GM10248 (cell line): ENCODE measurements at regions not wholly inside any gene's neighbourhood (a gene's known extent, or its start where the extent isn't known, plus 50 kb on each side); places are given as distances from the start of the nearest gene placed in this dataset.

Experiments used
- CTCF ChIA-PET: fragments of 300-600 bp; sonication (Branson Sonifier 250); formaldehyde crosslinking; extraction: SDS; loops from one replicate; lab custom pipeline; 2021; ENCODE audit warnings: antibody characterized with exemption; lab: Yijun Ruan, JAX
- POLR2A ChIA-PET: fragments of 350-650 bp; sonication (Branson Sonifier 250); formaldehyde crosslinking; extraction: SDS; loops from one replicate; lab custom pipeline; 2020; ENCODE audit warnings: antibody characterized with exemption; lab: Yijun Ruan, JAX
- DNase-seq: peaks from one replicate; pipeline ENCODE4 v3.0.0; 2012; ENCODE audit errors: extremely low spot score
- TF ChIP-seq, protein P1 (sequence below): IDR thresholded peaks from 2 replicates; pipeline ENCODE4 v1.5.1; 2012; ENCODE audit warnings: mild to moderate bottlenecking, low read depth; ENCODE audit errors: extremely low read depth, missing control alignments, control extremely low read depth

DNA sequence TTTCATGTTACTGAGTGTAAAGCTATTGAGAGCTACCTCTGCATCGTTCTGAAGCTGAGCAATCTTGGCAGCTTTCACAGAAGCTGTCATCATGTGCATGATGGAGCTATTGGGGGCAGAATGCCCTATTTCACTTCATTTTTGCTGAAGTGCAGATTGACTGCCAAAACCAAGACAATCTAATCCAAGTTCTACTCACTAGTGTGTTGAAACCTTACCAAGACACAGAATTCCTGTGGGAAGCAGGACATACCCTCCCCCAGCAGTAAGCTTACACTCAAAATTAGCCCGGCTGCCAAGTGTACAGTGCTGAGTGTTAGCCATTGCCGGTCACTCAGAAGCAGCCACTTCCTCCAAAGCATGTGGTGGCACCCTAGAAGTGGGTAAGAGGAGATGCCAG lies 177.3 kb upstream of the TENT5A start:
- no peak for DNase-seq
- ChIA-PET POLR2A (no interaction called here), CTCF (interaction anchor here (0.9 to 2.0 kb wide), 7 partner anchors 9 to 36 kb away, joined by 3 to 6 read pairs (median 3); no protein-coding TSS in a partner anchor)
- TF ChIP-seq, protein P1, sequence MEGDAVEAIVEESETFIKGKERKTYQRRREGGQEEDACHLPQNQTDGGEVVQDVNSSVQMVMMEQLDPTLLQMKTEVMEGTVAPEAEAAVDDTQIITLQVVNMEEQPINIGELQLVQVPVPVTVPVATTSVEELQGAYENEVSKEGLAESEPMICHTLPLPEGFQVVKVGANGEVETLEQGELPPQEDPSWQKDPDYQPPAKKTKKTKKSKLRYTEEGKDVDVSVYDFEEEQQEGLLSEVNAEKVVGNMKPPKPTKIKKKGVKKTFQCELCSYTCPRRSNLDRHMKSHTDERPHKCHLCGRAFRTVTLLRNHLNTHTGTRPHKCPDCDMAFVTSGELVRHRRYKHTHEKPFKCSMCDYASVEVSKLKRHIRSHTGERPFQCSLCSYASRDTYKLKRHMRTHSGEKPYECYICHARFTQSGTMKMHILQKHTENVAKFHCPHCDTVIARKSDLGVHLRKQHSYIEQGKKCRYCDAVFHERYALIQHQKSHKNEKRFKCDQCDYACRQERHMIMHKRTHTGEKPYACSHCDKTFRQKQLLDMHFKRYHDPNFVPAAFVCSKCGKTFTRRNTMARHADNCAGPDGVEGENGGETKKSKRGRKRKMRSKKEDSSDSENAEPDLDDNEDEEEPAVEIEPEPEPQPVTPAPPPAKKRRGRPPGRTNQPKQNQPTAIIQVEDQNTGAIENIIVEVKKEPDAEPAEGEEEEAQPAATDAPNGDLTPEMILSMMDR, result no peak

DNA sequence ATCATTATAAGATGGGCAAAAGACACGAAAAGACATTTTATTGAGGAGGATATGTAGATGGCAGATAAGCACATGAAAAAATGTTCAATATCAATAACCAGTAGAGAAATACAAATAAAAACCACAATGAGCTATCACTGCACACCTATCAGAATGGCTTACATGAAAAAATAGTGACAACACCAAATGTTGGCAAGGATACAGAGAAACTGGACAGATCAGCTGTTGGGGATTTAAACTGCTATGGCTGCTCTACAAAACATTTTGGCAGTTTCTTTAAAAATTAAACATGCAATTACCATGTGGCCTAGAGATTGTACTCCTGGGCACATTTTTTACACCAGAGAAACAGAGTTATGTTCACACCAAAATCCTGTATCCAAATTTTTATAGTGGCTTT lies 172.7 kb upstream of the TENT5A start:
- CTCF ChIA-PET, result no interaction called here
- no peak for DNase-seq
- TF ChIP-seq, protein P1, result no peak
- POLR2A ChIA-PET, result no interaction called here

DNA sequence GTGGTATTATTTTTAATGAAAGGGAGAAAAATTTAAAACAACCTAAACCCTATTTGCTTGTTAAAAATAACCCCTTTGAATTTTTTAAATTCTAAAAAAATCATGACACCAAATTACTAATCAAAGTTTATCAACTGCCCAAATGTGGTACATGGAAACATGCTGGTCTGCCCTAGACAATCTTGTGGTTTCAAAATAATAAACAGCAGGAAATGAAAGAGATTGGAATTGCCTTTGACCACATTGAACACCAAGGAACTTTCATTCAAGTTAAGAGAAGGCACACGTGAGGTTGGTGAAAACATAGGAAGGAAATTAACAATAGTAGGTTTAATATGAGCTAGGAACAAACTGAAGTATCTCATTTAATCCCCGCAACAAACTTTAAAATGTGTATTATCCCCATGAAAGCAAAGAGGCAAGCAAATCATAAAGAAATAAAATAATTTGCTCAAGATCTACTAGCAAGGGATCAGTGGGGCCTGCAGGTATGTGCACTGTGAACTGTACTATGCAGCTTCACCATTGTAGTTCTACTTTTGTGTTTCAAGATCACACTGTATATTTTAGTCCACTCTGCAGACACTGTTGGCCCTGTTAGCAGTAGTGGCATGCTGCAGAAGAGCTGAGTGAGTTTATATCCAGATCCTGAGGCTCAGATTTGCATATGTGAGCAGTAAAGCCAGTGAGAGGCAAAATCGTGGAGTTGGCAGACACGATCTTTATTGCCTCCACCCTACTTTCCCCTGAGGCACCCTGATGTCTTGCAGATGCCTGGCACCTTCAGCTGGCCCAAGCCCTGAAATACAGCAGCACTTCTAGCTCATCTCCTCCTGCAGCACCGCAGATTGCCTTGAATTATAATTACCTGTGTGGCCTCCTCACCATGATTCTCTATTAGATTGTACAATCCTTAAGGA lies 157.8 kb upstream of the TENT5A start:
- CTCF ChIA-PET, result interaction anchor here (0.9 kb wide), 1 partner anchor 20 kb away, joined by 3 read pairs; no protein-coding TSS in a partner anchor
- no peak for DNase-seq
- TF ChIP-seq, protein P1, result no peak
- POLR2A ChIA-PET, result no interaction called here

DNA sequence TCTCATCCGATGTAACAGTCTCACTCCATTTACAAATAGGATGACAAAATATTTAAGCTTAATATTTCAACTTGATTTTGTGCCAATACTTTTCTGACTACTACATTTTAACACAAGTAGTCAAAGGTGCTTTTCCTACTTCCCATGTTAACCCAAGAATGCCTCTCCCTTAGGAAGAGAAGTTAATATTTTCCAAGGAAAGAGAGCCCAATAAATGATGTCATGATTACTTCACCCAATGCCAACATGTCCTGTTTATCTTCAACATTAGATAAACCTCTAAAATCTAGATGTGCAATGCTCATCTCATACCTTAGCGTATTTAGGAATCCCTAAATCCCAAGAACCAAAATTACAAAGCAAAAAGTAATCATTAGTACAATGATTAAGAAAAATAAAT lies 156.7 kb upstream of the TENT5A start:
- no peak for DNase-seq
- POLR2A ChIA-PET, result no interaction called here
- TF ChIP-seq, protein P1, result no peak
- CTCF ChIA-PET, result interaction anchor here (0.9 kb wide), 1 partner anchor 21 kb away, joined by 3 read pairs; no protein-coding TSS in a partner anchor

DNA sequence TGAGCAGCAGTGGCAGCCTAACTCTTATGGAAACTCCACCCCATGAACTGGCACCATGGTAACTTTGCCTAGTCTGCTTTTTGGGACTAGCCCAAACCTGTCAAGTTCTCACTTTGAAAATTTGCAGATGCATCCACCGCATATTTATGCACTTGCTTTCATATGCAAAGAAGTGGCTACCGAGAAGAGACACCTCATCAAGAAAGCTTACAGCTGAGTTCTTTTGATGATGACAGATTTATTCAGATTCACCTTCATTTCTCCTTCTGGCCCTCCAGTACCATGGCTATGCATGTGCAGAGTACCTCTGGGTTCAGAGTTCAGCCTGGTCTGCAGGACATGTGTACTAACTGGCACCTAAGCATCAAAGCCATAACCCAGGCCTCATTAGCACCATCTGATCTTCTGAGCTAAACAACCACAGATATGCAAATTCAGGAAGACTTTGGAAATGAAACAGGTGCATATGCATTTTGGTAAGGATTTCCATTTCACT lies 154.3 kb upstream of the TENT5A start:
- TF ChIP-seq, protein P1, result no peak
- CTCF ChIA-PET, result interaction anchor here (1.0 to 1.7 kb wide), 5 partner anchors 9 to 275 kb away, joined by 3 to 6 read pairs (median 4); no protein-coding TSS in a partner anchor
- POLR2A ChIA-PET, result no interaction called here
- no peak for DNase-seq

DNA sequence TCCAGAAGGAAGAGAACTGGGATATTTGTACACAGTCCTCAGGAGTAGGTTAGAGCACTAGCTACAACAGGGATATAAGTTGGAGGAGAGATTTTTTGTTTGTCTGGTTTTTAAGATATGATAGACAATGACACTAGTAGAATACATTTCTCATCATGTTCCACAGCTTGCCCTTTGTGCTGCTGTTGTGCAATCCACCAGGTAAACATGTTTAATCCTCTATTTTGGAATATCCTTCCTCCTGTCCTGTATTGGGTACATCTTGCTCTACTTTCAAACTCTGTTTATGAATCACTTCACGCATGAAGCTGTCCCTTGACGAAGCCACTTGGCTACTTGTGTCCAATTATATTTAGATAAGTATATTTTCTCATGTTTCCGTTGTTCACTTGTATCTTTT lies 153.6 kb upstream of the TENT5A start:
- TF ChIP-seq, protein P1, result no peak
- ChIA-PET CTCF (interaction anchor here (1.6 to 1.7 kb wide), 2 partner anchors 10 to 100 kb away, joined by 4 read pairs; no protein-coding TSS in a partner anchor), POLR2A (no interaction called here)
- no peak for DNase-seq
